CD8-positive, alpha-beta memory T cell (primary cell): ENCODE measurements at regions not wholly inside any gene's neighbourhood (a gene's known extent, or its start where the extent isn't known, plus 50 kb on each side); places are given as distances from the start of the nearest gene placed in this dataset.

ENCODE experiments used
- CTCF ChIA-PET: fragments of 350-600 bp; sonication (Branson Sonifier 250); formaldehyde crosslinking; loops from one replicate; lab custom pipeline; 2021; ENCODE audit warnings: antibody characterized with exemption; lab: Charles Lee
- POLR2A ChIA-PET: fragments of 350-600 bp; sonication (Branson Sonifier 250); formaldehyde crosslinking; loops from one replicate; lab custom pipeline; 2021; ENCODE audit warnings: antibody characterized with exemption; lab: Charles Lee
- DNase-seq, 5 donors: peaks; one replicate each; pipeline versions ENCODE4 v3.0.0 to v3.0.0-alpha.2; 2020 to 2022; ENCODE audit warnings: mixed read lengths in 1 of 5
- H3K27ac ChIP-seq: one replicate; pipeline ENCODE4 v1.7.0; 2013; ENCODE audit warnings: low read depth, mild to moderate bottlenecking, low read length, moderate library complexity
- H3K27me3 ChIP-seq: 2 replicates; pipeline ENCODE4 v1.7.0; 2013; ENCODE audit warnings: low read length, mild to moderate bottlenecking; ENCODE audit not compliant: insufficient read depth, poor library complexity, severe bottlenecking
- H3K36me3 ChIP-seq: 2 replicates; pipeline ENCODE4 v1.7.0; 2013; ENCODE audit warnings: mild to moderate bottlenecking, low read length, moderate library complexity; ENCODE audit not compliant: insufficient read depth
- H3K4me1 ChIP-seq: 2 replicates; pipeline ENCODE4 v1.7.0; 2013; ENCODE audit warnings: mild to moderate bottlenecking, low read length, moderate library complexity; ENCODE audit not compliant: insufficient read depth
- H3K4me3 ChIP-seq: 2 replicates; pipeline ENCODE4 v1.7.0; 2013; ENCODE audit warnings: mild to moderate bottlenecking, low read length
- H3K9me3 ChIP-seq: 2 replicates; pipeline ENCODE4 v1.7.0; 2013; ENCODE audit warnings: mild to moderate bottlenecking, low read length
- H3K27ac Mint-ChIP-seq, 8 donors: one replicate each; pipeline ENCODE4 v1.8.0; 2020 to 2021; ENCODE audit warnings: mixed read lengths in 8 of 8, mild to moderate bottlenecking in 6 of 8, inconsistent platforms in 3 of 8, moderate library complexity in 3 of 8
- H3K27me3 Mint-ChIP-seq, 2 donors: one replicate each; pipeline ENCODE4 v1.8.0; 2020 to 2021; ENCODE audit warnings: mixed read lengths in 2 of 2, mild to moderate bottlenecking in 1 of 2, moderate library complexity in 1 of 2
- H3K36me3 Mint-ChIP-seq, 3 donors: one replicate each; pipeline ENCODE4 v1.8.0; 2020 to 2021; ENCODE audit warnings: mixed read lengths in 3 of 3, inconsistent platforms in 1 of 3, mild to moderate bottlenecking in 1 of 3
- H3K4me1 Mint-ChIP-seq, 3 donors: one replicate each; pipeline ENCODE4 v1.8.0; 2020 to 2021; ENCODE audit warnings: mixed read lengths in 3 of 3, inconsistent platforms in 1 of 3, mild to moderate bottlenecking in 1 of 3
- H3K4me3 Mint-ChIP-seq, 7 donors: one replicate each; pipeline ENCODE4 v1.8.0; 2020 to 2021; ENCODE audit warnings: mixed read lengths in 7 of 7, mild to moderate bottlenecking in 6 of 7, moderate library complexity in 4 of 7, inconsistent platforms in 2 of 7
- H3K9me3 Mint-ChIP-seq, 5 donors: one replicate each; pipeline ENCODE4 v1.8.0; 2020 to 2022; ENCODE audit warnings: mixed read lengths in 5 of 5, mild to moderate bottlenecking in 3 of 5, moderate library complexity in 2 of 5, inconsistent platforms in 1 of 5

- H3K36me3 Mint-ChIP-seq: no peaks in the 10 kb centered on the region
- no peaks in the 10 kb centered on the region for H3K27me3 ChIP-seq
- H3K27ac ChIP-seq: no peak overlapping the region
- H3K4me3 ChIP-seq: no peak overlapping the region
- CTCF ChIA-PET: no interaction called here
- H3K9me3 ChIP-seq: no peaks in the 10 kb centered on the region
- H3K4me1 ChIP-seq: no peaks in the 10 kb centered on the region
- no peaks in the 10 kb centered on the region for H3K4me1 Mint-ChIP-seq
- no peaks in the 10 kb centered on the region for H3K27me3 Mint-ChIP-seq
- no peak for DNase-seq
- H3K36me3 ChIP-seq: no peaks in the 10 kb centered on the region
- no peak overlapping the region for H3K27ac Mint-ChIP-seq
- POLR2A ChIA-PET: no interaction called here
- H3K9me3 Mint-ChIP-seq: peaks cover 11 to 51% (median 14%) of the 10 kb centered on the region in 5 donors
- H3K4me3 Mint-ChIP-seq: no peak overlapping the region
Measured at GRCh38 chr1:177729646-177730045, 240.2 kb downstream of the SEC16B start.

GRCh38 chr1:177723533-177723932 is 246.3 kb downstream of the SEC16B start:
- H3K4me3 Mint-ChIP-seq: no peak overlapping the region
- no peaks in the 10 kb centered on the region for H3K27me3 Mint-ChIP-seq
- Histone ChIP-seq H3K4me3 (no peak overlapping the region), H3K4me1 (no peaks in the 10 kb centered on the region), H3K36me3 (no peaks in the 10 kb centered on the region), H3K9me3 (no peaks in the 10 kb centered on the region), H3K27me3 (no peaks in the 10 kb centered on the region), H3K27ac (no peak overlapping the region)
- H3K9me3 Mint-ChIP-seq: peaks cover 32 to 54% (median 37%) of the 10 kb centered on the region in 5 donors
- CTCF ChIA-PET: no interaction called here
- POLR2A ChIA-PET: no interaction called here
- H3K27ac Mint-ChIP-seq: no peak overlapping the region
- DNase-seq: no peak
- no peaks in the 10 kb centered on the region for H3K36me3 Mint-ChIP-seq
- no peaks in the 10 kb centered on the region for H3K4me1 Mint-ChIP-seq

- H3K9me3 Mint-ChIP-seq: peaks cover 2 to 20% (median 14%) of the 10 kb centered on the region in 5 donors
- no peaks in the 10 kb centered on the region for H3K27me3 Mint-ChIP-seq
- no peak overlapping the region for H3K27ac ChIP-seq
- H3K36me3 Mint-ChIP-seq: no peaks in the 10 kb centered on the region
- H3K4me1 ChIP-seq: no peaks in the 10 kb centered on the region
- no peak overlapping the region for H3K4me3 ChIP-seq
- no peaks in the 10 kb centered on the region for H3K4me1 Mint-ChIP-seq
- DNase-seq: no peak
- no peak overlapping the region for H3K27ac Mint-ChIP-seq
- no peak overlapping the region for H3K4me3 Mint-ChIP-seq
- H3K9me3 ChIP-seq: no peaks in the 10 kb centered on the region
- CTCF ChIA-PET: no interaction called here
- no peaks in the 10 kb centered on the region for H3K36me3 ChIP-seq
- POLR2A ChIA-PET: no interaction called here
- no peaks in the 10 kb centered on the region for H3K27me3 ChIP-seq
Measured at GRCh38 chr1:177710696-177711620, 258.9 kb downstream of the SEC16B start.

GRCh38 chr1:177708406-177708805 is 261.5 kb downstream of the SEC16B start:
- DNase-seq: no peak
- Histone ChIP-seq H3K9me3 (no peaks in the 10 kb centered on the region), H3K4me3 (no peak overlapping the region), H3K36me3 (no peaks in the 10 kb centered on the region), H3K27me3 (no peaks in the 10 kb centered on the region), H3K27ac (no peak overlapping the region), H3K4me1 (no peaks in the 10 kb centered on the region)
- Mint-ChIP-seq H3K4me3 (no peak overlapping the region), H3K27me3 (no peaks in the 10 kb centered on the region), H3K4me1 (no peaks in the 10 kb centered on the region), H3K9me3 (peaks cover 2 to 21% (median 13%) of the 10 kb centered on the region in 5 donors), H3K36me3 (no peaks in the 10 kb centered on the region), H3K27ac (no peak overlapping the region)
- ChIA-PET POLR2A (no interaction called here), CTCF (no interaction called here)

GRCh38 chr1:177706977-177707376 is 262.9 kb downstream of the SEC16B start:
- no peaks in the 10 kb centered on the region for H3K36me3 Mint-ChIP-seq
- Histone ChIP-seq H3K4me1 (no peaks in the 10 kb centered on the region), H3K27ac (no peak overlapping the region), H3K9me3 (no peaks in the 10 kb centered on the region), H3K27me3 (no peaks in the 10 kb centered on the region), H3K36me3 (no peaks in the 10 kb centered on the region), H3K4me3 (no peak overlapping the region)
- H3K4me3 Mint-ChIP-seq: no peak overlapping the region
- CTCF ChIA-PET: no interaction called here
- H3K27ac Mint-ChIP-seq: no peak overlapping the region
- POLR2A ChIA-PET: no interaction called here
- H3K4me1 Mint-ChIP-seq: no peaks in the 10 kb centered on the region
- peaks cover 0 to 23% (median 10%) of the 10 kb centered on the region in 5 donors for H3K9me3 Mint-ChIP-seq
- no peaks in the 10 kb centered on the region for H3K27me3 Mint-ChIP-seq
- no peak for DNase-seq

GRCh38 chr1:177705839-177706238 is 264.0 kb downstream of the SEC16B start:
- Mint-ChIP-seq H3K36me3 (no peaks in the 10 kb centered on the region), H3K4me3 (no peak overlapping the region), H3K9me3 (peaks cover 0 to 25% (median 11%) of the 10 kb centered on the region in 5 donors), H3K4me1 (no peaks in the 10 kb centered on the region), H3K27me3 (no peaks in the 10 kb centered on the region), H3K27ac (no peak overlapping the region)
- ChIA-PET CTCF (no interaction called here), POLR2A (no interaction called here)
- Histone ChIP-seq H3K9me3 (no peaks in the 10 kb centered on the region), H3K4me3 (no peak overlapping the region), H3K36me3 (no peaks in the 10 kb centered on the region), H3K27me3 (no peaks in the 10 kb centered on the region), H3K4me1 (no peaks in the 10 kb centered on the region), H3K27ac (no peak overlapping the region)
- no peak for DNase-seq

GRCh38 chr1:177703888-177704446 is 265.9 kb downstream of the SEC16B start:
- Histone ChIP-seq H3K4me1 (no peaks in the 10 kb centered on the region), H3K9me3 (no peaks in the 10 kb centered on the region), H3K4me3 (no peak overlapping the region), H3K27ac (no peak overlapping the region), H3K27me3 (no peaks in the 10 kb centered on the region), H3K36me3 (no peaks in the 10 kb centered on the region)
- Mint-ChIP-seq H3K36me3 (no peaks in the 10 kb centered on the region), H3K9me3 (peaks cover 0 to 21% (median 8%) of the 10 kb centered on the region in 5 donors), H3K4me1 (no peaks in the 10 kb centered on the region), H3K27me3 (no peaks in the 10 kb centered on the region), H3K4me3 (no peak overlapping the region), H3K27ac (no peak overlapping the region)
- CTCF ChIA-PET: no interaction called here
- POLR2A ChIA-PET: no interaction called here
- DNase-seq: no peak

- DNase-seq: no peak
- Histone ChIP-seq H3K9me3 (no peaks in the 10 kb centered on the region), H3K4me1 (no peaks in the 10 kb centered on the region), H3K27ac (no peak overlapping the region), H3K36me3 (no peaks in the 10 kb centered on the region), H3K4me3 (no peak overlapping the region), H3K27me3 (no peaks in the 10 kb centered on the region)
- peaks cover 0 to 18% (median 8%) of the 10 kb centered on the region in 5 donors for H3K9me3 Mint-ChIP-seq
- no peaks in the 10 kb centered on the region for H3K27me3 Mint-ChIP-seq
- no peak overlapping the region for H3K27ac Mint-ChIP-seq
- H3K4me3 Mint-ChIP-seq: no peak overlapping the region
- POLR2A ChIA-PET: no interaction called here
- CTCF ChIA-PET: no interaction called here
- H3K36me3 Mint-ChIP-seq: no peaks in the 10 kb centered on the region
- H3K4me1 Mint-ChIP-seq: no peaks in the 10 kb centered on the region
Measured at GRCh38 chr1:177701654-177702353, 268.1 kb downstream of the SEC16B start.
